ENCODE measurements at regions not wholly inside any gene's neighbourhood (a gene's known extent, or its start where the extent isn't known, plus 50 kb on each side); places are given as distances from the start of the nearest gene placed in this dataset.

DNA sequence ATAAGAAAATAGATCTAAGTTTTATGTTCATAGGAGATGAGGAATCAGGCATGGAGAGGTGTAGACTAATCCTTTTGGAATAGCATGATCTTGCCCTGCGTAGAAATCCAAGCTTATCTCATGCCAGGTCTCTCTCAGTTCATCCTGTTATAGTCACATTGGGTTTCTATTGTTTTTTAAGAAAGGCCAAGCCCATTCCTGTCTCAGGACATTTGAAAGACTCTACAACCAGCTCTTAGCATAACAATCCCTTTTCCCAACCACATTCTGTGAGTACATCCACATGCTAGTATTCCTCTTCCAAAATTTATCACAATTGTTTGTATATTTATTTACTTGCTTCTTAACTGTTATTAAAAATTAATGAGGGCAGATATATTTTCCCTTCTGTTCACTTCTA, 130.3 kb downstream of the MMUT start:
- TF ChIP-seq EP300 (IDR thresholded peaks at IDR 0.05) (no peak), POLR2AphosphoS5 (IDR thresholded peaks at IDR 0.05) (no peak), POLR2A (IDR thresholded peaks at IDR 0.05; ENCODE audit: low read depth) (no peak)

All from esophagus muscularis mucosa (tissue), 3 donors.